H9 (cell line): ENCODE measurements at regions not wholly inside any gene's neighbourhood (a gene's known extent, or its start where the extent isn't known, plus 50 kb on each side); places are given as distances from the start of the nearest gene placed in this dataset.

Source experiments
- DNase-seq: peaks from one replicate; pipeline ENCODE4 v3.0.0-alpha.2; 2017
- H2AFZ ChIP-seq: one replicate; pipeline ENCODE4 v1.6.1; 2013; ENCODE audit warnings: mild to moderate bottlenecking, low read length, control low read depth, moderate library complexity
- H2AK5ac ChIP-seq: 2 replicates; pipeline ENCODE4 v1.6.1; 2013; ENCODE audit warnings: low read length, control low read depth, mixed read lengths; ENCODE audit not compliant: insufficient read length
- H2BK120ac ChIP-seq: one replicate; pipeline ENCODE4 v1.6.1; 2013; ENCODE audit warnings: low read depth, mild to moderate bottlenecking, low read length, control low read depth, inconsistent platforms; ENCODE audit not compliant: poor library complexity, severe bottlenecking
- H2BK12ac ChIP-seq: 2 replicates; pipeline ENCODE4 v1.6.1; 2013; ENCODE audit warnings: low read length, control low read depth, mixed read lengths, low read depth; ENCODE audit not compliant: insufficient read length
- H2BK15ac ChIP-seq: 2 replicates; pipeline ENCODE4 v1.6.1; 2013; ENCODE audit warnings: low read depth, low read length, control low read depth
- H2BK20ac ChIP-seq: one replicate; pipeline ENCODE4 v1.6.1; 2013; ENCODE audit warnings: low read depth, mild to moderate bottlenecking, low read length, control low read depth, inconsistent platforms; ENCODE audit not compliant: poor library complexity, severe bottlenecking
- H2BK5ac ChIP-seq: 2 replicates; pipeline ENCODE4 v1.6.1; 2013; ENCODE audit warnings: low read length, control low read depth, mixed read lengths; ENCODE audit not compliant: insufficient read length
- H3K14ac ChIP-seq: 2 replicates; pipeline ENCODE4 v1.6.1; 2013; ENCODE audit warnings: low read length, control low read depth; ENCODE audit not compliant: insufficient read depth
- H3K18ac ChIP-seq: 2 replicates; pipeline ENCODE4 v1.6.1; 2013; ENCODE audit warnings: low read depth, mild to moderate bottlenecking, mixed read lengths, low read length, control low read depth; ENCODE audit not compliant: insufficient read length
- H3K23ac ChIP-seq: 2 replicates; pipeline ENCODE4 v1.6.1; 2013; ENCODE audit warnings: low read length, control low read depth, mixed read lengths, low read depth; ENCODE audit not compliant: insufficient read length
- H3K23me2 ChIP-seq: 2 replicates; pipeline ENCODE4 v1.6.1; 2013; ENCODE audit warnings: low read depth, mild to moderate bottlenecking, mixed read lengths, low read length, control low read depth; ENCODE audit not compliant: insufficient read length, poor library complexity, severe bottlenecking
- H3K27ac ChIP-seq: 2 replicates; pipeline ENCODE4 v1.5.1; 2013; ENCODE audit warnings: low read length, control low read depth, mixed read lengths, low read depth; ENCODE audit not compliant: insufficient read length
- H3K27me3 ChIP-seq: 2 replicates; pipeline ENCODE4 v1.6.1; 2013; ENCODE audit warnings: low read length, control low read depth, inconsistent platforms; ENCODE audit not compliant: insufficient read depth
- H3K4ac ChIP-seq: 2 replicates; pipeline ENCODE4 v1.6.1; 2013; ENCODE audit warnings: low read depth, mild to moderate bottlenecking, control low read depth, inconsistent platforms, low read length, moderate library complexity
- H3K4me1 ChIP-seq: 2 replicates; pipeline ENCODE4 v1.6.1; 2013; ENCODE audit warnings: low read length, control low read depth, inconsistent platforms; ENCODE audit not compliant: insufficient read depth
- H3K4me2 ChIP-seq: 2 replicates; pipeline ENCODE4 v1.6.1; 2013; ENCODE audit warnings: low read length, control low read depth, mixed read lengths; ENCODE audit not compliant: insufficient read length, insufficient read depth
- H3K56ac ChIP-seq: 2 replicates; pipeline ENCODE4 v1.6.1; 2013; ENCODE audit warnings: low read depth, mild to moderate bottlenecking, mixed read lengths, low read length, control low read depth; ENCODE audit not compliant: insufficient read length
- H3K79me1 ChIP-seq: 2 replicates; pipeline ENCODE4 v1.6.1; 2013; ENCODE audit warnings: low read depth, mild to moderate bottlenecking, moderate library complexity, low read length, control low read depth, inconsistent platforms; ENCODE audit not compliant: insufficient read depth, poor library complexity, severe bottlenecking
- H3K79me2 ChIP-seq: 2 replicates; pipeline ENCODE4 v1.6.1; 2013; ENCODE audit warnings: low read length, control low read depth, inconsistent platforms; ENCODE audit not compliant: insufficient read depth
- H3K9ac ChIP-seq: 2 replicates; pipeline ENCODE4 v1.6.1; 2013; ENCODE audit warnings: low read length, control low read depth, mixed read lengths; ENCODE audit not compliant: insufficient read length; ENCODE audit errors: extremely low read depth
- H3K9me3 ChIP-seq: one replicate; pipeline ENCODE4 v1.6.1; 2013; ENCODE audit warnings: low read depth, low read length, inconsistent platforms; ENCODE audit not compliant: control insufficient read depth
- H3T11ph ChIP-seq: one replicate; pipeline ENCODE4 v1.6.1; 2013; ENCODE audit warnings: mild to moderate bottlenecking, low read length, control low read depth, inconsistent platforms
- H4K20me1 ChIP-seq: one replicate; pipeline ENCODE4 v1.6.1; 2013; ENCODE audit not compliant: control insufficient read depth, insufficient read length, insufficient read depth
- H4K5ac ChIP-seq: 2 replicates; pipeline ENCODE4 v1.6.1; 2013; ENCODE audit warnings: low read depth, mild to moderate bottlenecking, mixed read lengths, low read length, control low read depth; ENCODE audit not compliant: insufficient read length
- H4K8ac ChIP-seq: replicated peaks from 2 replicates; pipeline ENCODE4 v1.6.1; 2013; ENCODE audit warnings: low read length, control low read depth, mixed read lengths, low read depth; ENCODE audit not compliant: insufficient read length
- H4K91ac ChIP-seq: 2 replicates; pipeline ENCODE4 v1.6.1; 2013; ENCODE audit warnings: low read depth, mild to moderate bottlenecking, moderate library complexity, mixed read lengths, low read length, control low read depth; ENCODE audit not compliant: insufficient read length
- H3K27ac Mint-ChIP-seq, 3 experiments: 2 replicates in 2 of 3; 3 replicates in 1 of 3; pipeline ENCODE4 v1.8.0; 2020 to 2021; ENCODE audit warnings: mixed read lengths in 3 of 3, mild to moderate bottlenecking in 1 of 3, moderate library complexity in 1 of 3
- H3K27me3 Mint-ChIP-seq: 2 replicates; pipeline ENCODE4 v1.8.0; 2021; ENCODE audit warnings: low read depth, mild to moderate bottlenecking, moderate library complexity, mixed read lengths
- H3K36me3 Mint-ChIP-seq, 3 experiments: 2 replicates in 2 of 3; 3 replicates in 1 of 3; pipeline ENCODE4 v1.8.0; 2020 to 2021; ENCODE audit warnings: low read depth in 3 of 3, mixed read lengths in 3 of 3; ENCODE audit not compliant: insufficient read depth in 1 of 3
- H3K4me1 Mint-ChIP-seq, 2 experiments: 2 replicates each; pipeline ENCODE4 v1.8.0; 2020; ENCODE audit warnings: mixed read lengths in 2 of 2
- H3K4me3 Mint-ChIP-seq, 2 experiments: 2 replicates in 1 of 2; 3 replicates in 1 of 2; pipeline ENCODE4 v1.8.0; 2020 to 2021; ENCODE audit warnings: mild to moderate bottlenecking in 2 of 2, mixed read lengths in 2 of 2, moderate library complexity in 1 of 2
- H3K9me3 Mint-ChIP-seq, 2 experiments: 2 replicates in 1 of 2; 3 replicates in 1 of 2; pipeline ENCODE4 v1.8.0; 2020; ENCODE audit warnings: mild to moderate bottlenecking in 2 of 2, mixed read lengths in 2 of 2, moderate library complexity in 1 of 2
- WGBS: extraction: QIAGEN DNeasy Blood & Tissue Kit; methylation state at CpG from one replicate; pipeline ENCODE4 v1.1.7; 2013; ENCODE audit warnings: missing lambda C conversion rate, low lambda C conversion rate, mixed read lengths; ENCODE audit not compliant: insufficient read length; ENCODE audit errors: extremely low coverage; 5-methylcytosine and 5-hydroxymethylcytosine counted together
- TF ChIP-seq, protein P1 (sequence below): fragments of 200-600 bp; sonication (generic); conservative IDR thresholded peaks from 3 replicates; pipeline ENCODE4 v1.8.0; 2021; ENCODE audit warnings: antibody characterized with exemption, mild to moderate bottlenecking

GRCh38 chr6:40268166-40268565, 319.0 kb downstream of the LRFN2 start:
- Histone ChIP-seq H3K4me1 (no peaks in the 10 kb centered on the region; the same call in 1 of the 2 replicates), H3K23ac (no peak overlapping the region), H2BK120ac (no peak overlapping the region), H3K14ac (no peak overlapping the region), H3K79me1 (no peaks in the 10 kb centered on the region), H2BK5ac (no peak overlapping the region), H2AFZ (no peak overlapping the region), H2AK5ac (no peak overlapping the region), H3K27ac (no peak overlapping the region), H3K4ac (no peak overlapping the region), H4K5ac (no peak overlapping the region), H4K91ac (no peak overlapping the region), H4K20me1 (no peaks in the 10 kb centered on the region), H3K27me3 (no peaks in the 10 kb centered on the region), H2BK12ac (no peak overlapping the region), H3K9me3 (no peaks in the 10 kb centered on the region), H2BK15ac (no peak overlapping the region), H3K18ac (no peak overlapping the region), H3K79me2 (no peaks in the 10 kb centered on the region), H4K8ac (no peak overlapping the region), H3K56ac (no peak overlapping the region), H3K9ac (no peak overlapping the region), H3K4me2 (no peak overlapping the region), H3T11ph (no peak overlapping the region), H2BK20ac (no peak overlapping the region), H3K23me2 (no peaks in the 10 kb centered on the region)
- Mint-ChIP-seq H3K9me3 (no peaks in the 10 kb centered on the region), H3K27me3 (peaks cover 3% of the 10 kb centered on the region), H3K4me3 (no peak overlapping the region), H3K36me3 (no peaks in the 10 kb centered on the region), H3K27ac (peak overlapping the region in 1 of 3 experiments; percentile 59; a peak in 1 of 7 replicates), H3K4me1 (peaks cover 11 to 17% of the 10 kb centered on the region in 2 experiments)
- TF ChIP-seq, protein P1, sequence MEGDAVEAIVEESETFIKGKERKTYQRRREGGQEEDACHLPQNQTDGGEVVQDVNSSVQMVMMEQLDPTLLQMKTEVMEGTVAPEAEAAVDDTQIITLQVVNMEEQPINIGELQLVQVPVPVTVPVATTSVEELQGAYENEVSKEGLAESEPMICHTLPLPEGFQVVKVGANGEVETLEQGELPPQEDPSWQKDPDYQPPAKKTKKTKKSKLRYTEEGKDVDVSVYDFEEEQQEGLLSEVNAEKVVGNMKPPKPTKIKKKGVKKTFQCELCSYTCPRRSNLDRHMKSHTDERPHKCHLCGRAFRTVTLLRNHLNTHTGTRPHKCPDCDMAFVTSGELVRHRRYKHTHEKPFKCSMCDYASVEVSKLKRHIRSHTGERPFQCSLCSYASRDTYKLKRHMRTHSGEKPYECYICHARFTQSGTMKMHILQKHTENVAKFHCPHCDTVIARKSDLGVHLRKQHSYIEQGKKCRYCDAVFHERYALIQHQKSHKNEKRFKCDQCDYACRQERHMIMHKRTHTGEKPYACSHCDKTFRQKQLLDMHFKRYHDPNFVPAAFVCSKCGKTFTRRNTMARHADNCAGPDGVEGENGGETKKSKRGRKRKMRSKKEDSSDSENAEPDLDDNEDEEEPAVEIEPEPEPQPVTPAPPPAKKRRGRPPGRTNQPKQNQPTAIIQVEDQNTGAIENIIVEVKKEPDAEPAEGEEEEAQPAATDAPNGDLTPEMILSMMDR = no peak
- DNase-seq = no peak
- no CpG with 5 or more reads among the region's 2 CpGs for WGBS
